Omental fat pad (tissue), 3 donors: ENCODE measurements at regions not wholly inside any gene's neighbourhood (a gene's known extent, or its start where the extent isn't known, plus 50 kb on each side); places are given as distances from the start of the nearest gene placed in this dataset.
"Not testable (repeated sequence)": the region's sequence is repeated elsewhere in the genome, so short reads cannot be mapped to it uniquely, and the experiment has no call there.

Experiments
- ATAC-seq: fragments of 150-250 bp; one replicate; pipeline ENCODE4 v1.9.1; 2016; ENCODE audit warnings: mild to moderate bottlenecking, moderate library complexity; ENCODE audit not compliant: low FRiP score
- DNase-seq: peaks from one replicate; pipeline ENCODE4 v3.0.0-alpha.2; 2019; ENCODE audit warnings: low spot score
- TF ChIP-seq, protein P1 (sequence below), 3 donors: fragments of 450-650 bp; IDR thresholded peaks; one replicate each; pipeline ENCODE4 v1.5.1; 2016 to 2017; ENCODE audit warnings: antibody characterized with exemption in 3 of 3, mild to moderate bottlenecking in 3 of 3, moderate library complexity in 2 of 3

DNA sequence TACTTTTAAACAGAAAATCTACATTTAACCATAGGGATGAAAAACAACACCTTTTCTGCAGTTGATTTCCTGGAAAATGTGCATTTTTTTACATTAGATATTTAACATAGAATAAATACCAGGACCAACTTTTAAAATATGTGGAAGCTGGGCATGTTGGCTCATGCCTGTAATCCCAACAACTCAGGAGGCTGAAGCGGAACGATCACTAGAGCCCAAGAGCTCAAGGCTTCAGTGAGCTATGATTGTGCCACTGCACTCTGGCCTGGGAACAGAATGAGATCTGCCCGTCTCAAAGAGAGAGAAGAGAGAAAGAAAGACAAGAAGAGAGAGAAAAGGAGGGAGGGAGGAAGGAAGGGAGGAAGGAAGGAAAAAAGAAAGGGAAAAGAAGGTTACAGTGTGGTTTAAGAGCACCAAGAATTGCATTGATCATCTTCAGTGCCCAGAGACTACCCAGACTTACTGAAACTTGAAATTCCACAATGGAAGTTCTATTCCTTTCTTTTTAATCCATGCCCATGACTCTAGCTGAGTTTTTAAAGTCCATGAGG is 189.4 kb upstream of the ARID1B start:
- DNase-seq (no peak), ATAC-seq (no peak)
- TF ChIP-seq, protein P1, sequence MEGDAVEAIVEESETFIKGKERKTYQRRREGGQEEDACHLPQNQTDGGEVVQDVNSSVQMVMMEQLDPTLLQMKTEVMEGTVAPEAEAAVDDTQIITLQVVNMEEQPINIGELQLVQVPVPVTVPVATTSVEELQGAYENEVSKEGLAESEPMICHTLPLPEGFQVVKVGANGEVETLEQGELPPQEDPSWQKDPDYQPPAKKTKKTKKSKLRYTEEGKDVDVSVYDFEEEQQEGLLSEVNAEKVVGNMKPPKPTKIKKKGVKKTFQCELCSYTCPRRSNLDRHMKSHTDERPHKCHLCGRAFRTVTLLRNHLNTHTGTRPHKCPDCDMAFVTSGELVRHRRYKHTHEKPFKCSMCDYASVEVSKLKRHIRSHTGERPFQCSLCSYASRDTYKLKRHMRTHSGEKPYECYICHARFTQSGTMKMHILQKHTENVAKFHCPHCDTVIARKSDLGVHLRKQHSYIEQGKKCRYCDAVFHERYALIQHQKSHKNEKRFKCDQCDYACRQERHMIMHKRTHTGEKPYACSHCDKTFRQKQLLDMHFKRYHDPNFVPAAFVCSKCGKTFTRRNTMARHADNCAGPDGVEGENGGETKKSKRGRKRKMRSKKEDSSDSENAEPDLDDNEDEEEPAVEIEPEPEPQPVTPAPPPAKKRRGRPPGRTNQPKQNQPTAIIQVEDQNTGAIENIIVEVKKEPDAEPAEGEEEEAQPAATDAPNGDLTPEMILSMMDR (IDR thresholded peaks at IDR 0.05), result no peak

DNA sequence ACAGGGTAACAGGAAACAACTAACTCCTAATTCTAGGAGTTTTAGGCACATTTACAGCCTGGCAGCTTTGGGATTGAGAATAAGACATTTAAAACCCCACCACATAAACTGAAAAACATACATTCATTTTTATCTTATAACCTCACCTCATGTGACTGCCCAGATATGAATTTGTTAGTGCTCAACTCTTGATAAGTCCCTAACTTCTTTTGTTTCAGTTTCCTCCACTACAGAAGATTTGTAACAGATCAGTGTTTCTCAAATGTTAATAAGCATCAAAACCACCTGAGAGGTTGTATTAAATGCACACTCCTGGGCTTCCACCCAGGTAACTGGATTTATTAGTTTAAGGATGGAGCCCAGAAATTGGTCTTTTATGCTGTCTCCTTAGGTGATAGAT is 190.1 kb upstream of the ARID1B start:
- DNase-seq (no peak), ATAC-seq (no peak)
- TF ChIP-seq, protein P1 (IDR thresholded peaks at IDR 0.05), result no peak

DNA sequence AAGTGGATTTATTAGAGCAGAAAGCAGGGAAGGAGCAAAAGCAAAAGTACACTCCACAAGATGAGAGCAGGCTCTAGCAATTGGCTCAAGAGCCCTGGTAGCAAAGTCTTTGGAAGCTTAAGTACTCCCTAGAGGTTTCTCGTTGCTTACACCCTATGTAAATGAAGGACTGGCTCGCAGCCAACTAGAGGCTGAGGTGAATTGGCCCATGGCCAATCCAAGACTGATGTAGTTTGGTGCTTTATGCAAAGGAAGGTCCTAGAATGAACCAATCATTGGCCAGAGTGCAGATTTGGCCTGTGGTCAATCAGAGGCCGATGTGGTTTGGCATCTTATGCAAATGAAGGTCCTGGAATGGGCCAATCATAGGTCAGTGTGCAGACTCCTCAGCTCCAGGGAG is 191.3 kb upstream of the ARID1B start:
- no peak for DNase-seq

DNA sequence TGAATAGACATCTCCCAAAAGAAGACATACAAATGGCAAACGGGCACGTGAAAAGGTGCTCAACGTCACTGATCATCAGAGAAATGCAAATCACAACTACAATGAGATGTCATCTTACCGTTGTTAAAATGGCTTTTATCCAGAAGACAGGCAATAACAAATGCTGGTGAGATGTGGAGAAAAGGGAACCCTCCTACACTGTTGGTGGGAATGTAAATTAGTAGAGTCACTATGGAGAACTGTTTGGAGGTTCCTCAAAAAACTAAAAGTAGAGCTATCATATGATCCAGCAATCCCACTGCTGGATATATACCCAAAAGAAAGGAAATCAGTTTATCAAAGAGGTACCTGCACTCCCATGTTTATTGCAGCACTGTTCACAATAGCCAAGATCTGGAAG is 193.1 kb upstream of the ARID1B start:
- not testable (repeated sequence) for ATAC-seq, DNase-seq

More for the DNA sequence above, 191.3 kb upstream of the ARID1B start:
- ATAC-seq, result no peak
- TF ChIP-seq, protein P1 (IDR thresholded peaks at IDR 0.05), result no peak

DNA sequence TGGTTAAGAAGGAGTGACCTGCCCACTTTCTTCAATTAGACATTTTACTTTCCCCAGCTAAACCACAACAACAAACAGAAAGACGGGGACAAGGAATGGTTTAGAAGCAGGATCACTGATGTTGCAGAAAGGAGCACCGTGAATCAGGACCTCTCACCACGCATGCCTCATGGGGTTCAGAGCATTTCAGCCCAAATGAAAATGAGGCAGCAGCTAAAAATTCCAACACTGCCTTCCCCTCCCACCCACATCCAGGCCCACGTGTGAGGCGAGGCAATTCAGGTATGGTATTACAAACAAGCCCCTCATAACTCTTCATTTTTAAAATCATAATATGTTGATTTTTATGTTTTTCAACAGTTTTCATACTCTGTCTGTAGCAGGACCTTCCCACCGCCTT is 194.1 kb upstream of the ARID1B start:
- DNase-seq (no peak), ATAC-seq (no peak)
- TF ChIP-seq, protein P1 (IDR thresholded peaks at IDR 0.05), result no peak

DNA sequence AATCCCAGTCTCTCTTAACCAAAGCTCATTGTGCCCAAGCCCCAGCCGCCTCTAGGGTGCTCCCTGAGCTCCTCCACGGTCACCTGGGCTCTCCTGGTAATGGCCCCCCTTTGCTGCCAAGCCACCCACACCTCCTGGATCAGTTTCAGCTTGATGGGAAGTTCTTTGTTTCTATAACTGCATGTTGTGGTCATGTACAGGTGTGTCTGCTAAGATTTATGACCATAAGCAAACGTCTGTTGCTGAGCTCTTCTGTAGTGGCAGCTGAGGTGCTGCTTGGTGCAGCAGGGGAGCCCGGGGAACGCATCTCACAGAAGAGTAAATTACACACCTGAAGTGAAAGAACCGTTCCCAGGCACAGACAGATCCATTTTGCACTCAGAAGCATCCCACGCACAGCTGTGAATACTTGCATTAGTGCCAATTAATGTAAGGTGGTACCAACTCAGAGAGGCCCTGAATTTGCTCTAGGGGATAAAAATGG is 194.6 kb upstream of the ARID1B start:
- ATAC-seq, result no peak
- TF ChIP-seq, protein P1 (IDR thresholded peaks at IDR 0.05), result no peak
- no peak for DNase-seq

DNA sequence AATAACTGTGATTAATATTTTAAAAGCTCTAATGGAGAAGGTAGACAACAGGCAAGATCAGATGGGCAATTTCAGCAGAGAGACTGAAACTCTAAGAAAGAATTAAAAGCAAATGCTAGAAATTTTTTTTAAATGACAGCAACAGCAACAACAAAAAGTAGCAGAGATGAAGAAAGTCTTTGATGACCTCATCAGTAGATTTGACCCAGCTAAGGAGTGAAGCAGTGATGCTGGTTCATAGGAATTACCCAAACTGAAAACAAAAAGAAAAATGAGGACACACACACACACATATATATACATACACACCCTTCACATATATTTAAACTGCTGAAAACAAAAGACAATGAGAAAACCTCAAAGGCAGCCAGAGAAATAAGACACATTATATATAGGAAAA is 197.6 kb upstream of the ARID1B start:
- ATAC-seq (no peak), DNase-seq (no peak)

More for the DNA sequence above, 197.6 kb upstream of the ARID1B start:
- TF ChIP-seq, protein P1 (IDR thresholded peaks at IDR 0.05), result no peak
